ENCODE measurements at regions not wholly inside any gene's neighbourhood (a gene's known extent, or its start where the extent isn't known, plus 50 kb on each side); places are given as distances from the start of the nearest gene placed in this dataset.

DNA sequence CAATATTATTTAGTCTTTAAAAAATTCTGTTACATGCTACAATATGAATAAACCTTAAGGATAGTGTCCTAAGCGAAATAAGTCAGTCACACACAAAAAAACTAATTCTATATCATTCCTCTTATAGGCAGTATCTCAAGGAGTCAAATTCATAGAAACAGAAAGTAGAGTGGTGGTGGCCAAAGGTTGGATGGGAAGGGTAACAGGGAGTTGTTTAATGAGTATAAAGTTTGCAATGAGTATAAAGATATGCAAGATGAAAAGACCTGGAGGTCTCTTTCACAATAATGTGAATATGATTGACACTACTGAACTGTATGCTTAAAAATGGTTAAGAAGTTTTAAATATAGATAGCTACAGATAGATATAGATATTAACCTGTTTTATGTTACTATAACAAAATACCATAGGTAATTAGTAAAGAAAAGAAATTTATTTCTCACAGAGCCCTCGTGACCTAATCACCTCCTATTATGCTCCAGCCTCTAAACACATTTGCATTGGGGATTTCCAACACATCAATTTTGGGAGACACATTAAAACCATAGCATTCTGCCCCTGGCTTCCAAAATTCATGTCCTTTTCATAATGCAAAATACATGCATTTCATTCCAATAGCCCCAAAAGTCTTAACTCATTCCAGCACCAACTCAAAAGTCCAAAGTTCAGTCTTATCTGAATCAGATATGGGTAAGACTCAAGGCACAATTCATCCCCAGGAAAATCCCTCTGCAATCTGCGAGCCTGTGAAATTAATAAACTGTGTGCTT is 93.6 kb downstream of the ATPSCKMT start:
- TF ChIP-seq, protein P1, sequence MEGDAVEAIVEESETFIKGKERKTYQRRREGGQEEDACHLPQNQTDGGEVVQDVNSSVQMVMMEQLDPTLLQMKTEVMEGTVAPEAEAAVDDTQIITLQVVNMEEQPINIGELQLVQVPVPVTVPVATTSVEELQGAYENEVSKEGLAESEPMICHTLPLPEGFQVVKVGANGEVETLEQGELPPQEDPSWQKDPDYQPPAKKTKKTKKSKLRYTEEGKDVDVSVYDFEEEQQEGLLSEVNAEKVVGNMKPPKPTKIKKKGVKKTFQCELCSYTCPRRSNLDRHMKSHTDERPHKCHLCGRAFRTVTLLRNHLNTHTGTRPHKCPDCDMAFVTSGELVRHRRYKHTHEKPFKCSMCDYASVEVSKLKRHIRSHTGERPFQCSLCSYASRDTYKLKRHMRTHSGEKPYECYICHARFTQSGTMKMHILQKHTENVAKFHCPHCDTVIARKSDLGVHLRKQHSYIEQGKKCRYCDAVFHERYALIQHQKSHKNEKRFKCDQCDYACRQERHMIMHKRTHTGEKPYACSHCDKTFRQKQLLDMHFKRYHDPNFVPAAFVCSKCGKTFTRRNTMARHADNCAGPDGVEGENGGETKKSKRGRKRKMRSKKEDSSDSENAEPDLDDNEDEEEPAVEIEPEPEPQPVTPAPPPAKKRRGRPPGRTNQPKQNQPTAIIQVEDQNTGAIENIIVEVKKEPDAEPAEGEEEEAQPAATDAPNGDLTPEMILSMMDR (conservative IDR thresholded peaks at IDR 0.05), result no peak
- no peak for TF ChIP-seq ZFX (IDR thresholded peaks at IDR 0.05)
